ENCODE measurements at regions not wholly inside any gene's neighbourhood (a gene's known extent, or its start where the extent isn't known, plus 50 kb on each side); places are given as distances from the start of the nearest gene placed in this dataset.

- Histone ChIP-seq H2AFZ (ENCODE audit: low read depth, low read length) (no peak overlapping the region), H3K9me1 (replicated peaks; ENCODE audit: control insufficient read depth, extremely low read depth, insufficient read depth, low read length) (no peaks in the 10 kb centered on the region), H3K27ac (ENCODE audit: insufficient read depth, low read depth, low read length) (no peak overlapping the region), H3K9ac (replicated peaks; ENCODE audit: extremely low read depth, insufficient read depth, low read length) (no peak overlapping the region), H3K4me3 (replicated peaks in 1 of 3; ENCODE audit: insufficient read depth in 1 of 3, low read depth in 1 of 3, low read length in 3 of 3) (no peak overlapping the region), H3K79me2 (ENCODE audit: control insufficient read depth, insufficient read depth, low read length) (no peaks in the 10 kb centered on the region), H4K20me1 (replicated peaks; ENCODE audit: control insufficient read depth, extremely low read depth, insufficient read depth, low read length) (no peaks in the 10 kb centered on the region), H3K9me3 (replicated peaks; ENCODE audit: control insufficient read depth, insufficient read depth, low read length) (no peaks in the 10 kb centered on the region), H3K4me2 (ENCODE audit: insufficient read depth, low read length) (no peak overlapping the region), H3K27me3 (ENCODE audit: control insufficient read depth in 2 of 2, insufficient read depth in 2 of 2, low read length in 2 of 2) (no peaks in the 10 kb centered on the region), H3K36me3 (ENCODE audit: control insufficient read depth in 2 of 2, extremely low read depth in 1 of 2, insufficient read depth in 2 of 2, low read length in 2 of 2) (no peaks in the 10 kb centered on the region), H3K4me1 (ENCODE audit: control insufficient read depth, extremely low read depth, insufficient read depth, low read length) (no peaks in the 10 kb centered on the region)
- BruUV-seq (replicated peaks), result no TSS peak
- intact Hi-C loops (cut with micrococcal nuclease), result no loop called here
- ChIA-PET CTCF (no interaction called here), POLR2A (no interaction called here)
- DNase-seq (ENCODE audit: low read depth, low spot score) (no peak), FAIRE-seq (no peak)
- TF ChIP-seq CTCF (IDR thresholded peaks at IDR 0.05; ENCODE audit: extremely low read depth in 1 of 2, insufficient read depth in 1 of 2, low read depth in 1 of 2, low read length in 2 of 2) (no peak), GATA2 (IDR thresholded peaks at IDR 0.05; ENCODE audit: insufficient read depth, insufficient read length, low read depth, low read length) (no peak), JUN (IDR thresholded peaks at IDR 0.05; ENCODE audit: borderline replicate concordance, insufficient read depth, insufficient read length, low read depth) (no peak), MYC (IDR thresholded peaks at IDR 0.05; ENCODE audit: low read depth, low read length) (no peak), POLR2A (IDR thresholded peaks at IDR 0.05; ENCODE audit: low read depth, low read length) (no peak), FOS (IDR thresholded peaks at IDR 0.05; ENCODE audit: borderline replicate concordance, insufficient read depth, low read length) (no peak), EZH2 (IDR thresholded peaks at IDR 0.05; ENCODE audit: borderline replicate concordance, low read depth, low read length, severe bottlenecking) (no peak), MAX (IDR thresholded peaks at IDR 0.05; ENCODE audit: insufficient read depth, insufficient read length) (no peak), POLR2AphosphoS5 (IDR thresholded peaks at IDR 0.05; ENCODE audit: insufficient read depth, low read depth, low read length) (no peak)
- dilution Hi-C loops (cut with MboI; ENCODE audit: extremely low pct_ligation_motif_present, low sequenced_read_pairs), result no loop called here
These were observed 172.8 kb upstream of the PMEPA1 start for GRCh38 chr20:57882451-57883161.
